GM12864 (cell line): ENCODE measurements at regions not wholly inside any gene's neighbourhood (a gene's known extent, or its start where the extent isn't known, plus 50 kb on each side); places are given as distances from the start of the nearest gene placed in this dataset.

Experiments
- DNase-seq: peaks from one replicate; pipeline ENCODE4 v3.0.0-alpha.2; 2011; ENCODE audit warnings: low read depth
- H3K4me3 ChIP-seq: 2 replicates; pipeline ENCODE4 v1.5.1; 2011; ENCODE audit warnings: mild to moderate bottlenecking, low read depth, low read length, control low read depth
- CTCF ChIP-seq: IDR thresholded peaks from 2 replicates; pipeline ENCODE4 v1.5.1; 2011; ENCODE audit warnings: low read depth, mild to moderate bottlenecking, moderate library complexity, low read length, control low read depth, inconsistent platforms; ENCODE audit errors: missing control alignments

GRCh38 chr16:87186876-87187533, 130.2 kb downstream of the C16orf95 start:
- DNase-seq, result no peak
- TF ChIP-seq CTCF, result no peak
- no peak overlapping the region for H3K4me3 ChIP-seq

GRCh38 chr16:87188104-87188503, 129.1 kb downstream of the C16orf95 start:
- no peak overlapping the region for H3K4me3 ChIP-seq
- DNase-seq, result no peak
- TF ChIP-seq CTCF, result no peak

- H3K4me3 ChIP-seq, result no peak overlapping the region
- no peak for TF ChIP-seq CTCF
- no peak for DNase-seq
These were observed 127.8 kb downstream of the C16orf95 start for GRCh38 chr16:87189426-87189825.

- no peak for DNase-seq
These were observed 126.6 kb downstream of the C16orf95 start for GRCh38 chr16:87190288-87191230.

GRCh38 chr16:87192452-87193073, 124.6 kb downstream of the C16orf95 start:
- no peak overlapping the region for H3K4me3 ChIP-seq
- no peak for DNase-seq
- TF ChIP-seq CTCF, result no peak

More at GRCh38 chr16:87190288-87191230, 126.6 kb downstream of the C16orf95 start:
- peak; percentile 15 for TF ChIP-seq CTCF
- no peak overlapping the region for H3K4me3 ChIP-seq

- DNase-seq, result no peak
- no peak overlapping the region for H3K4me3 ChIP-seq
- no peak for TF ChIP-seq CTCF
These were observed 123.0 kb downstream of the C16orf95 start for GRCh38 chr16:87194172-87194571.
